ENCODE measurements at regions not wholly inside any gene's neighbourhood (a gene's known extent, or its start where the extent isn't known, plus 50 kb on each side); places are given as distances from the start of the nearest gene placed in this dataset.

GRCh38 chr4:29295280-29295679 lies 1424.9 kb upstream of the PCDH7 start:
- no peak for ATAC-seq
- no peak overlapping the region for H3K27ac ChIP-seq
- H3K9me3 ChIP-seq: no peaks in the 10 kb centered on the region
- TF ChIP-seq POLR2A (IDR thresholded peaks at IDR 0.05) (no peak), CTCF (IDR thresholded peaks at IDR 0.05) (no peak)
- H3K4me3 ChIP-seq: no peak overlapping the region
- no peaks in the 10 kb centered on the region for H3K4me1 ChIP-seq
- no peak for DNase-seq
- intact Hi-C loops (cut with DNase I): no loop called here
- no peaks in the 10 kb centered on the region for H3K27me3 ChIP-seq
- H3K36me3 ChIP-seq (replicated peaks in 1 of 2; ENCODE audit: insufficient read depth in 1 of 2, low read depth in 2 of 2): no peaks in the 10 kb centered on the region

- ATAC-seq: no peak
- no peak overlapping the region for H3K4me3 ChIP-seq
These were observed 1415.6 kb upstream of the PCDH7 start for GRCh38 chr4:29304595-29304994.

GRCh38 chr4:29307256-29307655 lies 1412.9 kb upstream of the PCDH7 start:
- TF ChIP-seq CTCF (IDR thresholded peaks at IDR 0.05) (no peak), POLR2A (IDR thresholded peaks at IDR 0.05) (no peak)
- no peak overlapping the region for H3K27ac ChIP-seq
- no peak for DNase-seq
- H3K4me3 ChIP-seq: no peak overlapping the region
- intact Hi-C loops (cut with DNase I): no loop called here
- no peaks in the 10 kb centered on the region for H3K27me3 ChIP-seq
- H3K9me3 ChIP-seq: no peaks in the 10 kb centered on the region
- no peak for ATAC-seq
- H3K36me3 ChIP-seq (replicated peaks in 1 of 2; ENCODE audit: insufficient read depth in 1 of 2, low read depth in 2 of 2): no peaks in the 10 kb centered on the region
- no peaks in the 10 kb centered on the region for H3K4me1 ChIP-seq

More at GRCh38 chr4:29304595-29304994, 1415.6 kb upstream of the PCDH7 start:
- TF ChIP-seq CTCF (IDR thresholded peaks at IDR 0.05) (no peak), POLR2A (IDR thresholded peaks at IDR 0.05) (no peak)
- DNase-seq: no peak
- H3K9me3 ChIP-seq: no peaks in the 10 kb centered on the region
- intact Hi-C loops (cut with DNase I): no loop called here
- no peaks in the 10 kb centered on the region for H3K4me1 ChIP-seq
- H3K27ac ChIP-seq: no peak overlapping the region
- no peaks in the 10 kb centered on the region for H3K27me3 ChIP-seq
- WGBS, 2 donors: 62 to 66% methylated on average over 3 of the region's 3 CpGs
- no peaks in the 10 kb centered on the region for H3K36me3 ChIP-seq (replicated peaks in 1 of 2; ENCODE audit: insufficient read depth in 1 of 2, low read depth in 2 of 2)

GRCh38 chr4:29307755-29308154 lies 1412.4 kb upstream of the PCDH7 start:
- Histone ChIP-seq H3K4me3 (no peak overlapping the region), H3K4me1 (no peaks in the 10 kb centered on the region), H3K27me3 (no peaks in the 10 kb centered on the region), H3K36me3 (replicated peaks in 1 of 2; ENCODE audit: insufficient read depth in 1 of 2, low read depth in 2 of 2) (no peaks in the 10 kb centered on the region), H3K9me3 (no peaks in the 10 kb centered on the region), H3K27ac (no peak overlapping the region)
- intact Hi-C loops (cut with DNase I): no loop called here
- 78 to 84% methylated on average over 1 of the region's 1 CpG for WGBS, 2 donors
- ATAC-seq: no peak
- TF ChIP-seq POLR2A (IDR thresholded peaks at IDR 0.05): no peak
- no peak for TF ChIP-seq CTCF (IDR thresholded peaks at IDR 0.05)
- no peak for DNase-seq

- no peak for ATAC-seq
- TF ChIP-seq CTCF (IDR thresholded peaks at IDR 0.05) (no peak), POLR2A (IDR thresholded peaks at IDR 0.05) (no peak)
- Histone ChIP-seq H3K9me3 (no peaks in the 10 kb centered on the region), H3K27me3 (no peaks in the 10 kb centered on the region), H3K4me3 (no peak overlapping the region), H3K36me3 (replicated peaks in 1 of 2; ENCODE audit: insufficient read depth in 1 of 2, low read depth in 2 of 2) (no peaks in the 10 kb centered on the region), H3K27ac (no peak overlapping the region), H3K4me1 (no peaks in the 10 kb centered on the region)
- intact Hi-C loops (cut with DNase I): no loop called here
- 62 to 66% methylated on average over 3 of the region's 3 CpGs for WGBS, 2 donors
- no peak for DNase-seq
These were observed 1411.1 kb upstream of the PCDH7 start for GRCh38 chr4:29309050-29309449.

Measured in body of pancreas (tissue), 4 donors.